AG04450 (cell line): ENCODE measurements at regions not wholly inside any gene's neighbourhood (a gene's known extent, or its start where the extent isn't known, plus 50 kb on each side); places are given as distances from the start of the nearest gene placed in this dataset.

Experiments used
- CTCF ChIA-PET: fragments of 300-600, 350-600 bp; formaldehyde crosslinking; extraction: SDS; loops from one replicate; lab custom pipeline; 2022; ENCODE audit warnings: antibody characterized with exemption, inconsistent platforms; lab: Charles Lee
- POLR2A ChIA-PET: fragments of 350-600 bp; formaldehyde crosslinking; extraction: SDS; loops from one replicate; lab custom pipeline; 2021; ENCODE audit warnings: antibody characterized with exemption, inconsistent platforms; lab: Yijun Ruan, JAX
- DNase-seq: peaks from one replicate; pipeline ENCODE4 v3.0.0-alpha.2; 2011; ENCODE audit warnings: low read depth, low spot score
- H3K27ac ChIP-seq: one replicate; pipeline ENCODE4 v1.5.1; 2012; ENCODE audit warnings: low read depth, low read length, control low read depth
- H3K27me3 ChIP-seq: one replicate; pipeline ENCODE4 v1.6.0; 2012; ENCODE audit warnings: low read length; ENCODE audit not compliant: control insufficient read depth, insufficient read depth
- H3K4me3 ChIP-seq: 2 replicates; pipeline ENCODE4 v1.5.1; 2011; ENCODE audit warnings: mild to moderate bottlenecking, low read depth, low read length, control low read depth
- H3K9me3 ChIP-seq: 2 replicates; pipeline ENCODE4 v1.5.1; 2012; ENCODE audit warnings: low read length; ENCODE audit not compliant: control insufficient read depth, insufficient read depth
- TF ChIP-seq, protein P1 (sequence below): IDR thresholded peaks from 2 replicates; pipeline ENCODE4 v1.5.1; 2011; ENCODE audit warnings: low read depth, low read length, control low read depth, inconsistent platforms

- Histone ChIP-seq H3K4me3 (no peak overlapping the region), H3K27me3 (no peaks in the 10 kb centered on the region), H3K9me3 (no peaks in the 10 kb centered on the region), H3K27ac (no peak overlapping the region)
- no peak for DNase-seq
- POLR2A ChIA-PET, result interaction anchor here (0.5 kb wide), 1 partner anchor 970 kb away, joined by 10 read pairs; no protein-coding TSS in a partner anchor
- TF ChIP-seq, protein P1, sequence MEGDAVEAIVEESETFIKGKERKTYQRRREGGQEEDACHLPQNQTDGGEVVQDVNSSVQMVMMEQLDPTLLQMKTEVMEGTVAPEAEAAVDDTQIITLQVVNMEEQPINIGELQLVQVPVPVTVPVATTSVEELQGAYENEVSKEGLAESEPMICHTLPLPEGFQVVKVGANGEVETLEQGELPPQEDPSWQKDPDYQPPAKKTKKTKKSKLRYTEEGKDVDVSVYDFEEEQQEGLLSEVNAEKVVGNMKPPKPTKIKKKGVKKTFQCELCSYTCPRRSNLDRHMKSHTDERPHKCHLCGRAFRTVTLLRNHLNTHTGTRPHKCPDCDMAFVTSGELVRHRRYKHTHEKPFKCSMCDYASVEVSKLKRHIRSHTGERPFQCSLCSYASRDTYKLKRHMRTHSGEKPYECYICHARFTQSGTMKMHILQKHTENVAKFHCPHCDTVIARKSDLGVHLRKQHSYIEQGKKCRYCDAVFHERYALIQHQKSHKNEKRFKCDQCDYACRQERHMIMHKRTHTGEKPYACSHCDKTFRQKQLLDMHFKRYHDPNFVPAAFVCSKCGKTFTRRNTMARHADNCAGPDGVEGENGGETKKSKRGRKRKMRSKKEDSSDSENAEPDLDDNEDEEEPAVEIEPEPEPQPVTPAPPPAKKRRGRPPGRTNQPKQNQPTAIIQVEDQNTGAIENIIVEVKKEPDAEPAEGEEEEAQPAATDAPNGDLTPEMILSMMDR, result no peak
- CTCF ChIA-PET, result no interaction called here
These were observed 620.3 kb downstream of the ZPLD1 start for GRCh38 chr3:103055021-103055520.

DNA sequence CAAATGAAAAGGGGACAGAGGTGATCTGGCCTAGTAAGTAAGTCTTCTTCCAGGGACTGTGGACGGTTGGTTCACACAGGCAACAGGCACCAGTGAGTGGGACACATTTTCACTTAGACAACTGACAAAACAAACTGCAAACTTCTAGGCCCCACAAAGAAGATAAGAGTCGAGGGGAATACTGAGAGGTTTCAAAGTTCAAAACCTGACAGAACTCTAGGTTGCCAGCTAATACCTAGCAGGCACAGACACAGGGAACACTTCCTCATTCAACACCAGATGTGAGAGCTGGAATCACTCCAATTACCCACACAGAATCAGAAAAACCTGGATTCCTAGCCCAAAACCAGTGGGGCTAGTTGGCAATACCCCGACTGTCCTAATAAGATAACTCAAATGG, 621.7 kb downstream of the ZPLD1 start:
- Histone ChIP-seq H3K9me3 (no peaks in the 10 kb centered on the region), H3K4me3 (no peak overlapping the region), H3K27ac (no peak overlapping the region), H3K27me3 (no peaks in the 10 kb centered on the region)
- ChIA-PET CTCF (no interaction called here), POLR2A (no interaction called here)
- TF ChIP-seq, protein P1, result no peak
- DNase-seq, result no peak

DNA sequence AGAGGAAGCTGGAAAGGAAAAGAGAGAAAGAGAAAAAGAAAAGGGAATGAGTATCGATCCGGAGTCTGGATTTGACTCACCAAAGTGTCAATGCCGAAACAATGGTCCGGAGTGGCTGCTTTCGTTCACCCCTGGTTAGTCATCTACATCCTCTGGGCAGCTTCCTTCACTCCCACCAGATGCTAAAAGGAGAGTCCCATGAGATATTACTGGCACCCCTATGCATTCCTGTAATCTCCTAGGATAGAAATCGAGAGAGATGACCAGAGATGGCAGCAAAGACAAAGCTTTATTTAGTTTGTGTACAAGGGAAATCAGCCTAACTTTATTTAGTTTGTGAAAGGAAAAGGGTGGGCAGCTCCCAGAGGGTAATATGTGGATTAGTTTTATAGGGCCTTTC, 622.2 kb downstream of the ZPLD1 start:
- Histone ChIP-seq H3K4me3 (no peak overlapping the region), H3K9me3 (no peaks in the 10 kb centered on the region), H3K27ac (no peak overlapping the region), H3K27me3 (no peaks in the 10 kb centered on the region)
- no peak for DNase-seq
- ChIA-PET CTCF (no interaction called here), POLR2A (no interaction called here)
- TF ChIP-seq, protein P1, result no peak

DNA sequence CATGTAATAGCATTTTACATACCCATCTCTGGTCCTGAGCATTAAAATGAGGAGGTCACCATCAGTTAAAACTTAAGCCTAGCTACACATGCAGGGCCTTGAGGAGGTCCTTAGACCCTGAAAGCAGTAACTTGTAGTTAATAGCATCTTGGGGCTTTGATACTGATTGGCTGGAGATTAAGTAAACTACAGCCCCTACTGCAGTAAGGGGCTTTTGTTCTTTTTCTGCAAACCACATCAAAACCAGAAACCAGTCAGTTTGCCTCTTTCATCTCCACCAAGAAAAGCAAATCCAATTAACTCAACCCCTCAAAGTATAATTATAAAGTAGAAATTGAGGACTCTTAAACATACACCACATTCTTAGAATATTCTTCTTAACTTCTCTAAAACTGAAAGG, 622.7 kb downstream of the ZPLD1 start:
- CTCF ChIA-PET, result no interaction called here
- Histone ChIP-seq H3K27me3 (no peaks in the 10 kb centered on the region), H3K4me3 (no peak overlapping the region), H3K9me3 (no peaks in the 10 kb centered on the region), H3K27ac (no peak overlapping the region)
- DNase-seq, result no peak
- POLR2A ChIA-PET, result no interaction called here
- TF ChIP-seq, protein P1, result no peak

DNA sequence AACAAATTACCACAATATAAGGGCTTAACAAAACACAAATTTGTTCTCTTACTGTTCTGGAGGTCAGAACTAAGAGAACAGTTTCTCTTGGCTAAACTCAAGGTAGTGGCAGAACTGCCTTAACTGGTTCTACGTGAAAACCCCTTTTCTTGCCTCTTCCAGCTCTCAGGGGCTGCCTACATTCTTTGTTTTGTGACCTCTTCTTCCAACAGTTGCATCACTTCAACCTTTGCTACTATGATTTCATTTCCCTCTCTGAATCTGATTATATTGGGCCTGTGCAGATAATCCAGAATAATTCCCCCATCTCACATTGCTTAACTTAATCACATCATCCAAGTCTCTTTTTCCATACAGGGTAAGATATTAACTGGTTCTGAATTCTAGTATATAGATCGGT, 624.6 kb downstream of the ZPLD1 start:
- Histone ChIP-seq H3K27me3 (no peaks in the 10 kb centered on the region), H3K4me3 (no peak overlapping the region), H3K9me3 (no peaks in the 10 kb centered on the region), H3K27ac (no peak overlapping the region)
- DNase-seq, result no peak
- POLR2A ChIA-PET, result no interaction called here
- CTCF ChIA-PET, result no interaction called here
- TF ChIP-seq, protein P1, result no peak
